ENCODE measurements at regions not wholly inside any gene's neighbourhood (a gene's known extent, or its start where the extent isn't known, plus 50 kb on each side); places are given as distances from the start of the nearest gene placed in this dataset.

DNA sequence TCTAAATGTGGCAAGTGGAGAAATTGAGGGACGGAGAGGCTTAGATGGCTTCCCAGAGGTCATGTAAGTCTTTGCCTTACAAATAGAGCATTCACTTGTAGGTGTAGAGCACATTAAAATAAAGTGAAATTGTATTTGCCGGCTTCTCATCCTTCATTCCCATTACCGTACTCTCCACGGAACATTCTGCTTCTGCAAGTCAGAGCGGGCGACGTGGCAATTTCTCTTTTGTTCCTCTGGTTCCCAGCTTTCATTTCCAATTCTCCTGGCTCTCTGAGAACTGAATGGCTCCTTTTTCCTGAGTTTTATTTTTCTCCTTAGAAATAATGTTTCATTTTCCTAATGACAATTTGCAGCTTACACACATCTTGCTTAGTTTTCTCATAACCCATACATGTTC lies 51.3 kb upstream of the PFKP start:
- Histone ChIP-seq H3K9me3 (peaks cover 0 to 8% (median 0%) of the 10 kb centered on the region in 11 donors), H3K27ac (no peak overlapping the region), H3K4me3 (no peak overlapping the region), H3K36me3 (no peaks in the 10 kb centered on the region), H3K4me1 (peaks cover 0 to 3% (median 0%) of the 10 kb centered on the region in 9 donors), H3K27me3 (peaks cover 0 to 27% (median 9%) of the 10 kb centered on the region in 7 donors)
- TF ChIP-seq, protein P1, sequence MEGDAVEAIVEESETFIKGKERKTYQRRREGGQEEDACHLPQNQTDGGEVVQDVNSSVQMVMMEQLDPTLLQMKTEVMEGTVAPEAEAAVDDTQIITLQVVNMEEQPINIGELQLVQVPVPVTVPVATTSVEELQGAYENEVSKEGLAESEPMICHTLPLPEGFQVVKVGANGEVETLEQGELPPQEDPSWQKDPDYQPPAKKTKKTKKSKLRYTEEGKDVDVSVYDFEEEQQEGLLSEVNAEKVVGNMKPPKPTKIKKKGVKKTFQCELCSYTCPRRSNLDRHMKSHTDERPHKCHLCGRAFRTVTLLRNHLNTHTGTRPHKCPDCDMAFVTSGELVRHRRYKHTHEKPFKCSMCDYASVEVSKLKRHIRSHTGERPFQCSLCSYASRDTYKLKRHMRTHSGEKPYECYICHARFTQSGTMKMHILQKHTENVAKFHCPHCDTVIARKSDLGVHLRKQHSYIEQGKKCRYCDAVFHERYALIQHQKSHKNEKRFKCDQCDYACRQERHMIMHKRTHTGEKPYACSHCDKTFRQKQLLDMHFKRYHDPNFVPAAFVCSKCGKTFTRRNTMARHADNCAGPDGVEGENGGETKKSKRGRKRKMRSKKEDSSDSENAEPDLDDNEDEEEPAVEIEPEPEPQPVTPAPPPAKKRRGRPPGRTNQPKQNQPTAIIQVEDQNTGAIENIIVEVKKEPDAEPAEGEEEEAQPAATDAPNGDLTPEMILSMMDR (IDR thresholded peaks at IDR 0.05): no peak
- DNase-seq (no peak), ATAC-seq (no peak)
- WGBS, 2 donors: 76 to 80% methylated on average over 7 of the region's 7 CpGs
- intact Hi-C loops (cut with DNase I): no loop called here

DNA sequence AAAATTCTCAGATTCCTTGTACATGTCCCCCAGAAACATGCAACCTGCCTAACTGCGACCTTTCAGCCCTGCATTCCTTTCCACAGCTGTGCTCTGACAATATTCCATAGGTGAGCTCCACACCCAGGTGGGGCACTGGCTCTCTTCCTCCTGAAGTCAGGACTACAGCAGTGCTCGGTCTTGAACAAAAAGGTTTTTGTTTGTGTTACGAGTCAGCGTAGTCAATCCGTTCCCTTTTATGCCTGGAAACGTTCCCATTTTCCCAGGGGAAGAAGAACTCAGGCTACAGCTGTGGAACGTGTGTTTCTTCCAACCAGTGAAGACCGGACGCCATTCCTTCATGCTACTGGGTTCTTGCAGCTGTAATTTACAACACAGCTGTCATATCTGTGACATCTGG lies 52.4 kb upstream of the PFKP start:
- DNase-seq: peak in 1 of 2 donors; percentile 18
- Histone ChIP-seq H3K27me3 (peaks cover 0 to 26% (median 12%) of the 10 kb centered on the region in 7 donors), H3K4me3 (no peak overlapping the region), H3K4me1 (peaks cover 0 to 9% (median 0%) of the 10 kb centered on the region in 9 donors), H3K9me3 (peaks cover 0 to 8% (median 0%) of the 10 kb centered on the region in 11 donors), H3K27ac (no peak overlapping the region), H3K36me3 (no peaks in the 10 kb centered on the region)
- intact Hi-C loops (cut with DNase I): no loop called here
- TF ChIP-seq, protein P1 (IDR thresholded peaks at IDR 0.05): no peak
- peak in 6 of 8 donors; percentile 16 to 59 (median 44) for ATAC-seq
- WGBS, 2 donors: 54 to 62% methylated on average over 9 of the region's 9 CpGs

DNA sequence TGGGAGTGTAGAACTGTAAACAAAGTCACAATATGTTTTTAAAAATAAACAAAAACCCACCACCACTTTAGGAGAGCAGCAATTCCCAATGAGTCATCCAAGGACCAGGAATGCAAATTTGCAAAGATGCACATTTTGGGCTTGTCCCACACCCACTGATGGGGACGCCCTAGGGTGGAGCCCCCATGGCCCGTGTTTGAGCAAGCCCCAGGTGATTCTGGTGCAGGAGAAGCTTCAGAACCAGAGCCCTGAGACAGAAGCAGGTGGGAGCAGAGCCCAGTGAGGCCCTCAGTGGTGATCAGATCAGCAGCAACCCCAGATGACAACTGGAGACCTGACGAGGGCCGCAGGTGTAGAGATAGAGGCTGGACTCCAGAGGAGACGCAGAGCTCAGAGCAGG lies 55.1 kb upstream of the PFKP start:
- TF ChIP-seq, protein P1 (IDR thresholded peaks at IDR 0.05): no peak
- H3K36me3 ChIP-seq: no peaks in the 10 kb centered on the region
- peaks cover 0 to 9% (median 0%) of the 10 kb centered on the region in 9 donors for H3K4me1 ChIP-seq
- H3K27ac ChIP-seq: no peak overlapping the region
- no peak overlapping the region for H3K4me3 ChIP-seq
- ATAC-seq (no peak), DNase-seq (no peak)
- H3K27me3 ChIP-seq: peaks cover 0 to 35% (median 29%) of the 10 kb centered on the region in 7 donors
- intact Hi-C loops (cut with DNase I): no loop called here
- 82 to 86% methylated on average over 5 of the region's 5 CpGs for WGBS, 2 donors
- H3K9me3 ChIP-seq: peaks cover 0 to 8% (median 0%) of the 10 kb centered on the region in 11 donors

DNA sequence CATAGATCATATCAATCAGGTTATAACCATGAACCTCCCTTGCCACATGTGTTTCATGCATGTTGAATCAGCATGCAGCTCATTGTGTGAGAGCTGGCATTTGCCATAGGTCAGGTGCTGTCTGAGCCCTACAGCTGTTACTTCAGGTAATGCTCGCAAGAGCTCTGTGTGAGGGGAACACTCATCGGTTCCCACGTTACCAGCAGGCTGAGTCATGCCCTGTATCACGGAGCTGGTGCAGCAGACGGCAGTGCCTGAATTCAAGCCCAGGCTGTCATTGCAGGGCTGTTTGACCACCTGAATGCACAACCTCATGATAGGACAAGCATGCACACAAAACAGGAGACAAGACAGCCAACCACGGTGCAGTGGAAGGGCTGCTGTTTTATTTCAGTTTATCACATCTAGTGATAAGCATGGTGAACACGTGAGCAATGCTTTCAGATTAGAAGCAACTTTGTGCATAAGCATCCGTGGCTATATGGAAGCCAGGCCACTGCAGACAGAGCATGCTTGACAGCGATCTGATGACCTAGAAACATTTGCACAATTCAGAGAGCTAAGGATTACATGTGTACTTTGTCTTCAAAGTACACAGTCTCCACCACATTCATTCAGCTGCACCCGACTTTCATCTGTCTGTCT lies 56.4 kb upstream of the PFKP start:
- no peak overlapping the region for H3K27ac ChIP-seq
- peaks cover 0 to 48% (median 39%) of the 10 kb centered on the region in 7 donors for H3K27me3 ChIP-seq
- H3K4me1 ChIP-seq: peaks cover 0 to 9% (median 0%) of the 10 kb centered on the region in 9 donors
- no peaks in the 10 kb centered on the region for H3K36me3 ChIP-seq
- peaks cover 0 to 8% (median 0%) of the 10 kb centered on the region in 11 donors for H3K9me3 ChIP-seq
- intact Hi-C loops (cut with DNase I): no loop called here
- peak in 5 of 8 donors; percentile 35 to 71 (median 49) for ATAC-seq
- DNase-seq: peak in 1 of 2 donors; percentile 9
- TF ChIP-seq, protein P1 (IDR thresholded peaks at IDR 0.05): no peak
- WGBS, 2 donors: 14 to 24% methylated on average over 10 of the region's 10 CpGs
- no peak overlapping the region for H3K4me3 ChIP-seq
